Activated T-helper 9 cell treated with anti-CD3 and anti-CD28 coated beads, Interleukin-2, amount 50 U/mL, for 16 hours (primary cell): ENCODE measurements at regions not wholly inside any gene's neighbourhood (a gene's known extent, or its start where the extent isn't known, plus 50 kb on each side); places are given as distances from the start of the nearest gene placed in this dataset.

Experiments
- DNase-seq: peaks from one replicate; pipeline ENCODE4 v3.0.0-alpha.2; 2020; ENCODE audit warnings: low read depth

- DNase-seq, result no peak
These were observed 70.5 kb downstream of the SERPINA3 start for GRCh38 chr14:94682736-94683135.

- no peak for DNase-seq
These were observed 69.9 kb downstream of the SERPINA3 start for GRCh38 chr14:94682061-94682516.

GRCh38 chr14:94681300-94682060 lies 69.3 kb downstream of the SERPINA3 start:
- no peak for DNase-seq

- DNase-seq, result no peak
These were observed 68.7 kb downstream of the SERPINA3 start for GRCh38 chr14:94680862-94681288.

GRCh38 chr14:94679937-94680861 lies 68.0 kb downstream of the SERPINA3 start:
- DNase-seq, result no peak

- no peak for DNase-seq
These were observed 67.1 kb downstream of the SERPINA3 start for GRCh38 chr14:94679106-94679810.

- DNase-seq, result no peak
These were observed 65.6 kb downstream of the SERPINA3 start for GRCh38 chr14:94677747-94678146.

GRCh38 chr14:94677213-94677612 lies 65.0 kb downstream of the SERPINA3 start:
- DNase-seq, result no peak

- DNase-seq, result no peak
These were observed 64.4 kb downstream of the SERPINA3 start for GRCh38 chr14:94676495-94677185.

- DNase-seq, result no peak
These were observed 62.8 kb downstream of the SERPINA3 start for GRCh38 chr14:94675036-94675435.

- DNase-seq, result no peak
These were observed 61.6 kb downstream of the SERPINA3 start for GRCh38 chr14:94673781-94674231.
